Endothelial cell of umbilical vein (primary cell): ENCODE measurements at regions not wholly inside any gene's neighbourhood (a gene's known extent, or its start where the extent isn't known, plus 50 kb on each side); places are given as distances from the start of the nearest gene placed in this dataset.

Experiments used
- EZH2 ChIP-seq: IDR thresholded peaks from 2 replicates; pipeline ENCODE4 v1.6.1; 2012; ENCODE audit warnings: borderline replicate concordance, low read depth, mild to moderate bottlenecking, moderate library complexity, low read length, inconsistent platforms; ENCODE audit not compliant: severe bottlenecking
- GATA2 ChIP-seq: IDR thresholded peaks from 2 replicates; pipeline ENCODE4 v1.7.0; 2011; ENCODE audit warnings: low read depth, mild to moderate bottlenecking, moderate library complexity, mixed read lengths, low read length; ENCODE audit not compliant: insufficient read length, insufficient read depth
- JUN ChIP-seq: IDR thresholded peaks from 2 replicates; pipeline ENCODE4 v1.6.1; 2011; ENCODE audit warnings: borderline replicate concordance, low read depth; ENCODE audit not compliant: insufficient read length, insufficient read depth
- POLR2A ChIP-seq: IDR thresholded peaks from 2 replicates; pipeline ENCODE4 v1.6.1; 2012; ENCODE audit warnings: low read depth, mild to moderate bottlenecking, control low read depth, low read length
- POLR2AphosphoS5 ChIP-seq: IDR thresholded peaks from 2 replicates; pipeline ENCODE4 v1.6.1; 2012; ENCODE audit warnings: low read depth, mild to moderate bottlenecking, control low read depth, low read length, moderate library complexity; ENCODE audit not compliant: insufficient read depth
- TF ChIP-seq, protein P1 (sequence below), 2 donors: IDR thresholded peaks; 1 replicate in 1 of 2; 2 replicates in 1 of 2; pipeline ENCODE4 v1.5.1; 2011; ENCODE audit warnings: low read length in 2 of 2, mild to moderate bottlenecking in 2 of 2, moderate library complexity in 2 of 2, control low read depth in 1 of 2, inconsistent platforms in 1 of 2, low read depth in 1 of 2; ENCODE audit not compliant: insufficient read depth in 1 of 2; ENCODE audit errors: extremely low read depth in 1 of 2

GRCh38 chr3:159816512-159816911, 172.1 kb upstream of the IL12A start:
- TF ChIP-seq, protein P1, sequence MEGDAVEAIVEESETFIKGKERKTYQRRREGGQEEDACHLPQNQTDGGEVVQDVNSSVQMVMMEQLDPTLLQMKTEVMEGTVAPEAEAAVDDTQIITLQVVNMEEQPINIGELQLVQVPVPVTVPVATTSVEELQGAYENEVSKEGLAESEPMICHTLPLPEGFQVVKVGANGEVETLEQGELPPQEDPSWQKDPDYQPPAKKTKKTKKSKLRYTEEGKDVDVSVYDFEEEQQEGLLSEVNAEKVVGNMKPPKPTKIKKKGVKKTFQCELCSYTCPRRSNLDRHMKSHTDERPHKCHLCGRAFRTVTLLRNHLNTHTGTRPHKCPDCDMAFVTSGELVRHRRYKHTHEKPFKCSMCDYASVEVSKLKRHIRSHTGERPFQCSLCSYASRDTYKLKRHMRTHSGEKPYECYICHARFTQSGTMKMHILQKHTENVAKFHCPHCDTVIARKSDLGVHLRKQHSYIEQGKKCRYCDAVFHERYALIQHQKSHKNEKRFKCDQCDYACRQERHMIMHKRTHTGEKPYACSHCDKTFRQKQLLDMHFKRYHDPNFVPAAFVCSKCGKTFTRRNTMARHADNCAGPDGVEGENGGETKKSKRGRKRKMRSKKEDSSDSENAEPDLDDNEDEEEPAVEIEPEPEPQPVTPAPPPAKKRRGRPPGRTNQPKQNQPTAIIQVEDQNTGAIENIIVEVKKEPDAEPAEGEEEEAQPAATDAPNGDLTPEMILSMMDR (IDR thresholded peaks at IDR 0.05; ENCODE audit: extremely low read depth in 1 of 2, insufficient read depth in 1 of 2, low read depth in 1 of 2, low read length in 2 of 2), result no peak
- TF ChIP-seq POLR2A (no peak), EZH2 (no peak), POLR2AphosphoS5 (no peak), GATA2 (no peak), JUN (no peak)
